GM12873 (cell line): ENCODE measurements at regions not wholly inside any gene's neighbourhood (a gene's known extent, or its start where the extent isn't known, plus 50 kb on each side); places are given as distances from the start of the nearest gene placed in this dataset.

Experiments used
- CTCF ChIP-seq: IDR thresholded peaks from 2 replicates; pipeline ENCODE4 v1.5.1; 2012; ENCODE audit warnings: low read depth, mild to moderate bottlenecking, moderate library complexity, low read length, control low read depth; ENCODE audit not compliant: insufficient read depth; ENCODE audit errors: missing control alignments

- TF ChIP-seq CTCF: no peak
Measured at GRCh38 chr1:64343823-64344190, 126.1 kb upstream of the CACHD1 start.

GRCh38 chr1:64348270-64348960 is 121.5 kb upstream of the CACHD1 start:
- no peak for TF ChIP-seq CTCF

GRCh38 chr1:64348961-64349648 is 120.8 kb upstream of the CACHD1 start:
- no peak for TF ChIP-seq CTCF

GRCh38 chr1:64356636-64357256 is 113.2 kb upstream of the CACHD1 start:
- no peak for TF ChIP-seq CTCF

- TF ChIP-seq CTCF: no peak
Measured at GRCh38 chr1:64357422-64357821, 112.5 kb upstream of the CACHD1 start.

GRCh38 chr1:64358692-64359091 is 111.2 kb upstream of the CACHD1 start:
- TF ChIP-seq CTCF: no peak

- TF ChIP-seq CTCF: no peak
Measured at GRCh38 chr1:64361974-64362373, 108.0 kb upstream of the CACHD1 start.
